Vagina (tissue), 2 donors: ENCODE measurements at regions not wholly inside any gene's neighbourhood (a gene's known extent, or its start where the extent isn't known, plus 50 kb on each side); places are given as distances from the start of the nearest gene placed in this dataset.
"Not testable (repeated sequence)": the region's sequence is repeated elsewhere in the genome, so short reads cannot be mapped to it uniquely, and the experiment has no call there.

Source experiments
- DNase-seq, 2 donors: peaks; one replicate each; pipeline ENCODE4 v3.0.0-alpha.2; 2017; ENCODE audit errors: extremely low spot score in 2 of 2
- H3K27ac ChIP-seq: fragments of 200-600 bp; sonication (generic); one replicate; pipeline ENCODE4 v1.5.1; 2019
- H3K27me3 ChIP-seq: fragments of 200-600 bp; sonication (generic); one replicate; pipeline ENCODE4 v1.5.1; 2019
- H3K36me3 ChIP-seq, 2 donors: fragments of 200-600 bp; sonication (generic); one replicate each; pipeline ENCODE4 v1.5.1; 2017 to 2019
- H3K4me1 ChIP-seq: fragments of 200-600 bp; sonication (generic); one replicate; pipeline ENCODE4 v1.5.1; 2019
- H3K4me3 ChIP-seq, 2 donors: fragments of 200-600 bp; sonication (generic); 1 replicate in 1 of 2; 2 replicates in 1 of 2; pipeline ENCODE4 v1.5.1; 2016 to 2019
- H3K9me3 ChIP-seq: fragments of 200-600 bp; sonication (generic); one replicate; pipeline ENCODE4 v1.5.1; 2019
- CTCF ChIP-seq, 3 experiments: fragments of 450-650 bp in 2 of 3; fragments of 200-600 bp in 1 of 3; sonication (generic) in 1 of 3; IDR thresholded peaks; one replicate each; pipeline ENCODE4 v1.5.1; 2017 to 2019; ENCODE audit warnings: antibody characterized with exemption in 3 of 3, mild to moderate bottlenecking in 2 of 3, moderate library complexity in 2 of 3
- POLR2A ChIP-seq, 2 donors: fragments of 450-650 bp; IDR thresholded peaks; one replicate each; pipeline ENCODE4 v1.6.1; 2017; ENCODE audit warnings: antibody characterized with exemption in 2 of 2, mild to moderate bottlenecking in 2 of 2, moderate library complexity in 2 of 2
- POLR2AphosphoS5 ChIP-seq, 2 donors: sonication (generic); formaldehyde crosslinking; IDR thresholded peaks; one replicate each; pipeline ENCODE4 v1.9.0; 2017; ENCODE audit warnings: antibody characterized with exemption in 2 of 2, mild to moderate bottlenecking in 2 of 2, low read depth in 1 of 2; ENCODE audit not compliant: insufficient read depth in 1 of 2
- intact Hi-C: fragments of 100-400 bp; cut with DNase I; formaldehyde crosslinking; loops from one replicate; pipeline ENCODE4 v1.15.1; 2023

- no peak for DNase-seq
- Histone ChIP-seq H3K9me3 (no peaks in the 10 kb centered on the region), H3K27ac (no peak overlapping the region), H3K27me3 (no peaks in the 10 kb centered on the region), H3K4me1 (no peaks in the 10 kb centered on the region), H3K36me3 (no peaks in the 10 kb centered on the region), H3K4me3 (no peak overlapping the region)
- TF ChIP-seq POLR2AphosphoS5 (IDR thresholded peaks at IDR 0.05; ENCODE audit: insufficient read depth in 1 of 2, low read depth in 1 of 2) (no peak), CTCF (IDR thresholded peaks at IDR 0.05) (no peak), POLR2A (IDR thresholded peaks at IDR 0.05) (no peak)
- intact Hi-C loops: no loop called here
Measured at GRCh38 chr16:58847902-58848661, 114.0 kb upstream of the GOT2 start.

- H3K9me3 ChIP-seq, H3K4me1 ChIP-seq, intact Hi-C loops, DNase-seq, H3K27ac ChIP-seq, H3K4me3 ChIP-seq, H3K36me3 ChIP-seq, H3K27me3 ChIP-seq: not testable (repeated sequence)
Measured at GRCh38 chr16:58846226-58846625, 112.1 kb upstream of the GOT2 start.

GRCh38 chr16:58843675-58844074 is 109.6 kb upstream of the GOT2 start:
- no peak overlapping the region for H3K27ac ChIP-seq
- intact Hi-C loops: no loop called here
- TF ChIP-seq CTCF (IDR thresholded peaks at IDR 0.05) (no peak), POLR2A (IDR thresholded peaks at IDR 0.05) (no peak), POLR2AphosphoS5 (IDR thresholded peaks at IDR 0.05; ENCODE audit: insufficient read depth in 1 of 2, low read depth in 1 of 2) (no peak)

GRCh38 chr16:58842746-58843145 is 108.6 kb upstream of the GOT2 start:
- TF ChIP-seq CTCF (IDR thresholded peaks at IDR 0.05): no peak
- H3K9me3 ChIP-seq: no peaks in the 10 kb centered on the region
- no peak for DNase-seq
- intact Hi-C loops: no loop called here
- no peaks in the 10 kb centered on the region for H3K27me3 ChIP-seq
- no peak overlapping the region for H3K27ac ChIP-seq
- H3K4me1 ChIP-seq: no peaks in the 10 kb centered on the region
- no peak overlapping the region for H3K4me3 ChIP-seq
- H3K36me3 ChIP-seq: no peaks in the 10 kb centered on the region

More at GRCh38 chr16:58843675-58844074, 109.6 kb upstream of the GOT2 start:
- Histone ChIP-seq H3K4me3 (no peak overlapping the region), H3K9me3 (no peaks in the 10 kb centered on the region), H3K4me1 (no peaks in the 10 kb centered on the region), H3K27me3 (no peaks in the 10 kb centered on the region), H3K36me3 (no peaks in the 10 kb centered on the region)
- no peak for DNase-seq

- no peak overlapping the region for H3K27ac ChIP-seq
- no peaks in the 10 kb centered on the region for H3K27me3 ChIP-seq
- H3K4me1 ChIP-seq: no peaks in the 10 kb centered on the region
- no peaks in the 10 kb centered on the region for H3K9me3 ChIP-seq
- no peaks in the 10 kb centered on the region for H3K36me3 ChIP-seq
- H3K4me3 ChIP-seq: no peak overlapping the region
- intact Hi-C loops: no loop called here
- TF ChIP-seq POLR2A (IDR thresholded peaks at IDR 0.05) (no peak), CTCF (IDR thresholded peaks at IDR 0.05) (no peak), POLR2AphosphoS5 (IDR thresholded peaks at IDR 0.05; ENCODE audit: insufficient read depth in 1 of 2, low read depth in 1 of 2) (no peak)
- DNase-seq: no peak
Measured at GRCh38 chr16:58842156-58842555, 108.0 kb upstream of the GOT2 start.
